ENCODE measurements at regions not wholly inside any gene's neighbourhood (a gene's known extent, or its start where the extent isn't known, plus 50 kb on each side); places are given as distances from the start of the nearest gene placed in this dataset.

- in situ Hi-C loops (cut with HindIII; ENCODE audit: low pct_unique_long_range_greater_than_20kb, low sequenced_read_pairs): no loop called here
- no peak for DNase-seq (ENCODE audit: low read depth, low spot score)
These were observed 281.9 kb downstream of the DRD1 start for GRCh38 chr5:175162036-175162435.

GRCh38 chr5:175159956-175160355 is 284.0 kb downstream of the DRD1 start:
- in situ Hi-C loops (cut with HindIII; ENCODE audit: low pct_unique_long_range_greater_than_20kb, low sequenced_read_pairs): no loop called here
- DNase-seq (ENCODE audit: low read depth, low spot score): no peak

- in situ Hi-C loops (cut with HindIII; ENCODE audit: low pct_unique_long_range_greater_than_20kb, low sequenced_read_pairs): no loop called here
- DNase-seq (ENCODE audit: low read depth, low spot score): no peak
These were observed 295.3 kb downstream of the DRD1 start for GRCh38 chr5:175148636-175149172.

GRCh38 chr5:175146733-175147132 is 297.2 kb downstream of the DRD1 start:
- in situ Hi-C loops (cut with HindIII; ENCODE audit: low pct_unique_long_range_greater_than_20kb, low sequenced_read_pairs): no loop called here
- no peak for DNase-seq (ENCODE audit: low read depth, low spot score)

GRCh38 chr5:175141421-175141820 is 302.6 kb downstream of the DRD1 start:
- in situ Hi-C loops (cut with HindIII; ENCODE audit: low pct_unique_long_range_greater_than_20kb, low sequenced_read_pairs): no loop called here
- no peak for DNase-seq (ENCODE audit: low read depth, low spot score)

- in situ Hi-C loops (cut with HindIII; ENCODE audit: low pct_unique_long_range_greater_than_20kb, low sequenced_read_pairs): no loop called here
- no peak for DNase-seq (ENCODE audit: low read depth, low spot score)
These were observed 310.8 kb downstream of the DRD1 start for GRCh38 chr5:175133185-175133584.

- no peak for DNase-seq (ENCODE audit: low read depth, low spot score)
- in situ Hi-C loops (cut with HindIII; ENCODE audit: low pct_unique_long_range_greater_than_20kb, low sequenced_read_pairs): no loop called here
These were observed 312.6 kb downstream of the DRD1 start for GRCh38 chr5:175131432-175131831.

GRCh38 chr5:175129619-175130018 is 314.4 kb downstream of the DRD1 start:
- DNase-seq (ENCODE audit: low read depth, low spot score): no peak
- in situ Hi-C loops (cut with HindIII; ENCODE audit: low pct_unique_long_range_greater_than_20kb, low sequenced_read_pairs): no loop called here

- in situ Hi-C loops (cut with HindIII; ENCODE audit: low pct_unique_long_range_greater_than_20kb, low sequenced_read_pairs): no loop called here
- no peak for DNase-seq (ENCODE audit: low read depth, low spot score)
These were observed 314.9 kb downstream of the DRD1 start for GRCh38 chr5:175129121-175129520.

GRCh38 chr5:175124821-175125220 is 319.2 kb downstream of the DRD1 start:
- in situ Hi-C loops (cut with HindIII; ENCODE audit: low pct_unique_long_range_greater_than_20kb, low sequenced_read_pairs): no loop called here
- no peak for DNase-seq (ENCODE audit: low read depth, low spot score)

- in situ Hi-C loops (cut with HindIII; ENCODE audit: low pct_unique_long_range_greater_than_20kb, low sequenced_read_pairs): no loop called here
- DNase-seq (ENCODE audit: low read depth, low spot score): no peak
These were observed 319.6 kb downstream of the DRD1 start for GRCh38 chr5:175124251-175124813.

- in situ Hi-C loops (cut with HindIII; ENCODE audit: low pct_unique_long_range_greater_than_20kb, low sequenced_read_pairs): no loop called here
- DNase-seq (ENCODE audit: low read depth, low spot score): no peak
These were observed 320.4 kb downstream of the DRD1 start for GRCh38 chr5:175123542-175123941.

GRCh38 chr5:175121457-175121856 is 322.5 kb downstream of the DRD1 start:
- in situ Hi-C loops (cut with HindIII; ENCODE audit: low pct_unique_long_range_greater_than_20kb, low sequenced_read_pairs): no loop called here
- no peak for DNase-seq (ENCODE audit: low read depth, low spot score)

- no peak for DNase-seq (ENCODE audit: low read depth, low spot score)
- in situ Hi-C loops (cut with HindIII; ENCODE audit: low pct_unique_long_range_greater_than_20kb, low sequenced_read_pairs): no loop called here
These were observed 323.6 kb downstream of the DRD1 start for GRCh38 chr5:175120412-175120811.

- DNase-seq (ENCODE audit: low read depth, low spot score): no peak
- in situ Hi-C loops (cut with HindIII; ENCODE audit: low pct_unique_long_range_greater_than_20kb, low sequenced_read_pairs): no loop called here
These were observed 325.2 kb downstream of the DRD1 start for GRCh38 chr5:175118700-175119309.

GRCh38 chr5:175116466-175117048 is 327.4 kb downstream of the DRD1 start:
- in situ Hi-C loops (cut with HindIII; ENCODE audit: low pct_unique_long_range_greater_than_20kb, low sequenced_read_pairs): no loop called here

GRCh38 chr5:175115831-175116230 is 328.2 kb downstream of the DRD1 start:
- DNase-seq (ENCODE audit: low read depth, low spot score): no peak
- in situ Hi-C loops (cut with HindIII; ENCODE audit: low pct_unique_long_range_greater_than_20kb, low sequenced_read_pairs): no loop called here

More at GRCh38 chr5:175116466-175117048, 327.4 kb downstream of the DRD1 start:
- no peak for DNase-seq (ENCODE audit: low read depth, low spot score)

- DNase-seq (ENCODE audit: low read depth, low spot score): no peak
- in situ Hi-C loops (cut with HindIII; ENCODE audit: low pct_unique_long_range_greater_than_20kb, low sequenced_read_pairs): no loop called here
These were observed 330.0 kb downstream of the DRD1 start for GRCh38 chr5:175113947-175114346.

All from SK-MEL-5 (cell line).